OCI-LY1 (cell line): ENCODE measurements at regions not wholly inside any gene's neighbourhood (a gene's known extent, or its start where the extent isn't known, plus 50 kb on each side); places are given as distances from the start of the nearest gene placed in this dataset.
"Not testable (repeated sequence)": the region's sequence is repeated elsewhere in the genome, so short reads cannot be mapped to it uniquely, and the experiment has no call there.

Experiments used
- CTCF ChIP-seq: fragments of 200-600 bp; sonication (generic), shearing (Covaris generic); IDR thresholded peaks from 2 replicates; pipeline ENCODE4 v1.5.1; 2017; ENCODE audit warnings: mild to moderate bottlenecking, antibody characterized with exemption, low read length, moderate library complexity, mixed read lengths
- EZH2 ChIP-seq: fragments of 200-600 bp; sonication (generic), shearing (Covaris generic); IDR thresholded peaks from 2 replicates; pipeline ENCODE4 v1.8.0; 2017; ENCODE audit warnings: borderline replicate concordance, mixed run types, mild to moderate bottlenecking, antibody characterized with exemption, low read length, moderate library complexity, mixed read lengths

DNA sequence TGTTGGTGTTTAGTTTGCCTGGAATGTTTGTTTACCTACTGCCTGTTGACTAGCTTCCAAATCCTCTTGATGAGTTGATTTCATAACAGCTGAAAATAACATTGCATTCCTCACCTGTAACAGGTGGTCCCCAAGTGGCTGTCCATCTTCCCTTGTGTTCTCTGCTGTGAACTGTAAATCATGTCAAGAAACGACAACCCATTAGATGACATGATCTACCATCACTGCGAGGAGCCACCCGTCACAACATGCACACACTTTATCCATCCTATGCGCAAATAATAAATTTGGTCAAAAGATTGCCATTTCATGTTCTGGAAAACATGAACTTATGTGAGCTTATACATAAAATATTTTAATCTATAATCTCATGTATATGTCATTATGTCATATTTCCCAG is 199.1 kb upstream of the POMZP3 start:
- not testable (repeated sequence) for TF ChIP-seq CTCF, EZH2
